Fibroblast of villous mesenchyme (primary cell): ENCODE measurements at regions not wholly inside any gene's neighbourhood (a gene's known extent, or its start where the extent isn't known, plus 50 kb on each side); places are given as distances from the start of the nearest gene placed in this dataset.
A peak's percentile ranks its signal among the peaks of the same experiment; 100 is the strongest.

ENCODE experiments used
- DNase-seq: peaks from one replicate; pipeline ENCODE4 v3.0.0-alpha.2; 2010; ENCODE audit warnings: low read depth
- H3K4me3 ChIP-seq: 2 replicates; pipeline ENCODE4 v1.5.1; 2011; ENCODE audit warnings: low read depth, mild to moderate bottlenecking, low read length
- TF ChIP-seq, protein P1 (sequence below): IDR thresholded peaks from 2 replicates; pipeline ENCODE4 v1.5.1; 2012; ENCODE audit warnings: low read depth, mild to moderate bottlenecking, low read length; ENCODE audit not compliant: insufficient read depth

DNA sequence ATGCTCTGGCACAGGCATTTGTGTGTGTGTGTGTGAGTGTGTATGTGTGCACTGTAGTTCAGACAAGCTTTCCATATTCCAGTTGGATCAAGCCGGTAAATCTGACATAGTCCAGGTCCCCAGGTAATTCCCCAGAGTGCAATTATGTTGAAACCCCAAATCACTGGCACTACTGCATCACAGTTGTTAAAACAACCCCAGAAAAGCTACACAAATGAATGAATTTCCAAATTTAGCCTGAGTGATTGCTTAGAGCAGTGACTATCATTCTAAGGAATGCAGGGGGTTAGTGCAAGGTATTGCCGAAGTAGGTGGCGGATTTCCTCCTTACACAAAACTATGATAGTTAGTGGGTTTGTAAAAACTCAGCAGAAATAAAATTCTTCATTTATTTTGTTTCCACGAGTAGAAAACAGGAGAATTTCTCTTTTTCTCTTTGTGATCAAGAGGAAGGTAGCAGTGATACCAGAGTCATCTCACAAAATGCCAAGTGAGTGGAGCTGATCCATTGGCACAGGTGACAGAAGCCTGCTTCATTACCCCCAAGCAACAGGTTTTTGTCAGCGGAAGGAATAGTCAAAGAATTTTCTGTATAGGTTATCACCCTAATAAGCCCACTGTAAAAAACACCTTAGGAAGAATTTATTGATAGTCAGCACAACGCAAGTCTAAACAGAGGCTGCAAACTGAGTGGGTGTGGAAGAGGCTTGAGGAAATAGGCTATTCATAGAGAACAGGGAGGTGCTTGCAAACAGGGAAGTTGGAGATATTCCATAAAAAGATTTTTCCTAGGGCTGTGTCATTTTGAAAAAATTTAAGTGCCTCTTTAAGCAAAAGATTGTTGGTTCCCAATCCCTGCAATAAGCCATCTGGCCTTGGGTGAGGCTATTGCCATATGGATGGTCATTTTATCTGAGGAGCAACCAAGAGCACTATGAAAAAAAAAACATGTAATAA lies 385.1 kb downstream of the CHSY3 start:
- DNase-seq: peak; percentile 5
- TF ChIP-seq, protein P1, sequence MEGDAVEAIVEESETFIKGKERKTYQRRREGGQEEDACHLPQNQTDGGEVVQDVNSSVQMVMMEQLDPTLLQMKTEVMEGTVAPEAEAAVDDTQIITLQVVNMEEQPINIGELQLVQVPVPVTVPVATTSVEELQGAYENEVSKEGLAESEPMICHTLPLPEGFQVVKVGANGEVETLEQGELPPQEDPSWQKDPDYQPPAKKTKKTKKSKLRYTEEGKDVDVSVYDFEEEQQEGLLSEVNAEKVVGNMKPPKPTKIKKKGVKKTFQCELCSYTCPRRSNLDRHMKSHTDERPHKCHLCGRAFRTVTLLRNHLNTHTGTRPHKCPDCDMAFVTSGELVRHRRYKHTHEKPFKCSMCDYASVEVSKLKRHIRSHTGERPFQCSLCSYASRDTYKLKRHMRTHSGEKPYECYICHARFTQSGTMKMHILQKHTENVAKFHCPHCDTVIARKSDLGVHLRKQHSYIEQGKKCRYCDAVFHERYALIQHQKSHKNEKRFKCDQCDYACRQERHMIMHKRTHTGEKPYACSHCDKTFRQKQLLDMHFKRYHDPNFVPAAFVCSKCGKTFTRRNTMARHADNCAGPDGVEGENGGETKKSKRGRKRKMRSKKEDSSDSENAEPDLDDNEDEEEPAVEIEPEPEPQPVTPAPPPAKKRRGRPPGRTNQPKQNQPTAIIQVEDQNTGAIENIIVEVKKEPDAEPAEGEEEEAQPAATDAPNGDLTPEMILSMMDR: no peak
- H3K4me3 ChIP-seq: no peak overlapping the region

DNA sequence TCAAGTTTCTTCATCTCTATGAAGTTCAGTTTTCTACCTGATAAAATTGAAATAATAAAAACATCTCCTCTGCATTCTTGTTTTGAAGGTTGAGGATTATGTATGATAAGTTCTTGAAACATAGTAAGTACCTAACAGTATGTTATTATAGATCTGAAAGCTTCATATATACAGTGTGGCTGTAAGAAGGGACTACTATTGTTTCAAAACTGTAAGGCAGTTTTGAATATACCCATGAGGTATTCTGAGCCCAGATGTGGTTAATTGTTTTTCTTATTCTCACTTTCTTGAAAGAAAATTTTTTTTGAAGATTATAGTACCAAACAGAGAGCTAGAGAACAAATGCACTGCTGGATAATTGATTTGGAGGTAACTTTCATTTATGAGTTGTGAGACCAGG lies 383.2 kb downstream of the CHSY3 start:
- TF ChIP-seq, protein P1: no peak
- DNase-seq: no peak
- H3K4me3 ChIP-seq: no peak overlapping the region

GRCh38 chr5:130286971-130287370 lies 382.7 kb downstream of the CHSY3 start:
- peak; percentile 48 for DNase-seq
- no peak overlapping the region for H3K4me3 ChIP-seq
- TF ChIP-seq, protein P1: no peak

- DNase-seq: peak; percentile 5
- no peak overlapping the region for H3K4me3 ChIP-seq
- TF ChIP-seq, protein P1: no peak
Observed at GRCh38 chr5:130282049-130282448, 377.8 kb downstream of the CHSY3 start.

GRCh38 chr5:130280528-130281217 lies 376.4 kb downstream of the CHSY3 start:
- TF ChIP-seq, protein P1: no peak
- DNase-seq: no peak
- no peak overlapping the region for H3K4me3 ChIP-seq

- no peak for DNase-seq
- TF ChIP-seq, protein P1: no peak
- H3K4me3 ChIP-seq: no peak overlapping the region
Observed at GRCh38 chr5:130279386-130279785, 375.1 kb downstream of the CHSY3 start.
